ENCODE measurements at regions not wholly inside any gene's neighbourhood (a gene's known extent, or its start where the extent isn't known, plus 50 kb on each side); places are given as distances from the start of the nearest gene placed in this dataset.

DNA sequence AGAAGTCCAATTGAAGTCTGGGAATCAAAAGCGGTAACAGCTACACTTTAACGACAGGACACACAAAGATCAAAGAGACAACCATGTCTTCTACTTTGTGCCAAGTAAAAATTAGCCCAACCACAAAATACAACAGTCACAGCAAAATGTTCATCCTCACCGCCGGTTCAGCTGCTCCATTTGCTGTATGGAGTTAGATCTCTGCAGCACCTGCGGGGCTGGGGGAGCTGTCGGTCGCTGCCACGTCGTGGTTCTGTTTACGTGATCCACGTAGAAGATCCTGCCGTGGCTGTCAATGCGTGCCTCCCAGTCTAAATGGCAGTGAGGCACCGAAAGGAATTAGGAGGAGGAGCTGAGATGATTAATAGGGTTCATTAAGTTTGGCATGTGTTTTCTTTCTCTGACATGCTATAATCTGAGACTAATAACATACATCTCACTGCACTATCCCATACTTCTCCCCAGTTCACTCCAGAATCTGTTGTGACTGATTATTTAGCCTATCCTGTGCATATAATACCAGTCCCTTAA lies 136.5 kb upstream of the STK17B start:
- TF ChIP-seq, protein P1, sequence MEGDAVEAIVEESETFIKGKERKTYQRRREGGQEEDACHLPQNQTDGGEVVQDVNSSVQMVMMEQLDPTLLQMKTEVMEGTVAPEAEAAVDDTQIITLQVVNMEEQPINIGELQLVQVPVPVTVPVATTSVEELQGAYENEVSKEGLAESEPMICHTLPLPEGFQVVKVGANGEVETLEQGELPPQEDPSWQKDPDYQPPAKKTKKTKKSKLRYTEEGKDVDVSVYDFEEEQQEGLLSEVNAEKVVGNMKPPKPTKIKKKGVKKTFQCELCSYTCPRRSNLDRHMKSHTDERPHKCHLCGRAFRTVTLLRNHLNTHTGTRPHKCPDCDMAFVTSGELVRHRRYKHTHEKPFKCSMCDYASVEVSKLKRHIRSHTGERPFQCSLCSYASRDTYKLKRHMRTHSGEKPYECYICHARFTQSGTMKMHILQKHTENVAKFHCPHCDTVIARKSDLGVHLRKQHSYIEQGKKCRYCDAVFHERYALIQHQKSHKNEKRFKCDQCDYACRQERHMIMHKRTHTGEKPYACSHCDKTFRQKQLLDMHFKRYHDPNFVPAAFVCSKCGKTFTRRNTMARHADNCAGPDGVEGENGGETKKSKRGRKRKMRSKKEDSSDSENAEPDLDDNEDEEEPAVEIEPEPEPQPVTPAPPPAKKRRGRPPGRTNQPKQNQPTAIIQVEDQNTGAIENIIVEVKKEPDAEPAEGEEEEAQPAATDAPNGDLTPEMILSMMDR (conservative IDR thresholded peaks at IDR 0.05), result no peak
- no peak overlapping the region for H3K27ac ChIP-seq

GRCh38 chr2:196309691-196310090 lies 138.3 kb upstream of the STK17B start:
- TF ChIP-seq, protein P1 (conservative IDR thresholded peaks at IDR 0.05), result no peak

DNA sequence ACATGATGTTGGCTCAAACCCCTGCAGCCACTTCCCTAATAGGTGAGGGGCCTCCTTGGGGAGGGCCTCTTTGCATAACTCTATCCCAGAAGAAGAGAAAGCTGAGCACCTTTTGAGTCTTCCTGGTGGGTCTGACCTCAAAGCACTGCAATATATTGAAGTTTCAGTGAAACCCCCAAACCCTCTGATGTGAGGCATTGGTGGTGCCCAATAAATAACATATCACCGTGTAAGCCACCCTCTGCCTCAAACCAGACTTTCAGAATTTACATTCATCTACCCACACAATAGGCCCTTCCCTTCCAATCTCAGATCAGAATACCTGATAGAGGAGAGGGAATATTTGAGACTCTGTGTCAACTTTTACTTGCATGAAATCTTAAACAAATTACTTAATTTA lies 142.8 kb upstream of the STK17B start:
- H3K27ac ChIP-seq, result no peak overlapping the region
- TF ChIP-seq, protein P1 (conservative IDR thresholded peaks at IDR 0.05), result no peak

More at GRCh38 chr2:196309691-196310090, 138.3 kb upstream of the STK17B start:
- no peak overlapping the region for H3K27ac ChIP-seq

DNA sequence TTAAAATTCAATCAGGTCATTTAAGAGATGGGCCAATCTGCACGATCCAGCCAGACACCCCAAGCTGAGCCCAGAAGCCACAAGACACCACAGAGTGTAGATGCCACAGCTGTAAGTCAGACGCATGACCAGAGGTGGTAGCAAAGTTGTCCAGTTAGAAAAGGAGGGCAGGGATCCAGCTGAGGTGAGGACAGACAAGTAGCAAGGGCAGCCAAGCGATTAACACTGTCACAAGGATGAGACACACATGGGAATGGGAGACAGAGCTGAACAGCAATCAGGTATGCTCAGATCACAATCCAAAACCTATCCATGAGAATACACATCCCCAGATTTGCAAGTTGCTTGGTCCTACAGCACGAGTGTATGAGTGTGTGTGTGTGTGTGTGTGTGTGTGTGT lies 143.4 kb upstream of the STK17B start:
- no peak overlapping the region for H3K27ac ChIP-seq
- TF ChIP-seq, protein P1 (conservative IDR thresholded peaks at IDR 0.05), result no peak

DNA sequence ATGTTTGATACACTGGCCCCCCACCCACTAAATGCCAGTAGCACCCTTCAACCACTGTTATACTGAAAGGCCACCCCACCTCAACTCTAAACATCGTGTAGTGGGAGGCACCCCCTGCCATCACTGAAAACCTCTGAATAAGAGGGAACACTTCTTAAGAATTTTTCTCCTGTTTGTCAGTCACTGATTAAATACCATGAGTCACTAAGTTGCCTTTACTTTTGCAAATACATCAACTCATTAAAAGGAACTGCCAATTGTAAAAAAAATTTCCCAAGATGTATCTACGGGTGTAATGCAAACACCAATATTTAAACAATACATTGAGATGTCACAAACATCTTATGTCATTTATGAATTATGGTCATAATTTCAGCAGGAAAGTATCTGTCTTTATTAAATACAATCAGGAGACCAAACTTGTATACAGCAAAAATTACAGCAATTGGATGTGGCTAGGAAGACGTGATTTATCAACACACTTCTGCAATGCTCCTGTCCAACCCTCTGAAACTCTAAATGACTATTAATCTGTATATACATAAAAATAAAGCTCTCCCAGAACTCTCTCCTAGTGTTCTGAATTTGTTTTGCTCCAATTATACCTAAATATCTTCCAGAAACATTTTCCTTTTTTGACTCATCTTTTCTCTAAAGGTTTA lies 144.1 kb upstream of the STK17B start:
- TF ChIP-seq, protein P1 (conservative IDR thresholded peaks at IDR 0.05), result no peak
- no peak overlapping the region for H3K27ac ChIP-seq

DNA sequence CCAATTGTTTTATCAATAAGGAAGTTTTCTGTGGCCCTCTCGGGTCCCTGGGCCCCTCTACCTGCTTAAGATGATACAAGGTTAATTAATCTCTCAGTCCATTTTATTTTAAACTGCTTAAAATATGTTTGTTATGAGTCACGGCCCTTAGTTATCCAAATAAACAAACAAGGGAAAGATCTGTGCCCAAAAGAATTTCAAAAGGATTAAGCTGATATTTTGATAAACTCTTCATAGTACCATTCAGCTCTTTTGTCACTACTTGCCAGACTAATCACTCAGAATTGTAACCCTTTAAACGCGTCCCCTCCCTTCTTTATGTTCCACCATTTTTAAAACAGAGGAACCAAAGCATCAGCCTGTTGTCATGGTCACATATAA lies 144.7 kb upstream of the STK17B start:
- H3K27ac ChIP-seq, result no peak overlapping the region

DNA sequence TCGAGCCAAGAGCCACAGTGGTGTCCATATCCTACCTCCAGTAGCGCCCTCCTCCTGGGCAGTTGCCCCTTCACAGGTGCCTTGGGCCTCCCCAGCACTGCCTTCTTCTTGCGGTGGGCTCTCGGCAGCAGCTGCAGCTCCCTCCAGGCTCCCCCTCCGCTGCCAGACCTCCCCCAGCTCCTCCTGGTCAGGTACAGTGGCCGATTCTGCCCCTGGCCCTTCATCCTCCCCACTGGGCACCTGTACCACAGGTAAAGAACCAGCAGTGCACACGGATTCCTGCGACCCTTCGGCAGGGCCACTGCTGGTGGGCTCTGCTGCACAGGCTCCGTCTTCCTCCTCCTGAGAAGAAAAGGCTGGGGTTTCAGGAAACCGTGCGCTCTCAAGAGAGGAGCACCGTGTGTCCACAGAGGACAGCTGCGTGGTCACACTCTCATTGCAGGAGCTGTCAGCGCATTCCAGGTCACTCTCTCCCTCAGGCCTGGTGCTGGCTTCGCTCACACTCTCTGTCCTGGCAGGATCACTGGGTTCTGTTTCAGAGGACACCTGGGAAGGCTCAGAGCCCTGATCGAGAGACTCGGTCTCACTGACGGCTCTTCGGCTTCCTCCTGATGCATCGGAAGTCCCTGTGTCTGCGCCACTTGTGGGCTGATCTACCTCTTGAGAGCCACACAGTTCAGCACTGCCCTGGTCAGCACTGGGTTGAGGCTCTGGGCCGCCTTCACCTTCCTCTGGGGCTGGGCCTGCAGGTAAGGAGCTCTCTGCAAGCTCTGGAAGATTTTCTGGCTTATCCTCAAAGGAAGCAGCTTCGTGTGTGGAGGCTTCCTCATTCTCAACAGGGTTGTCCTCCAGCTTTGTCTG lies 147.4 kb upstream of the STK17B start:
- no peak overlapping the region for H3K27ac ChIP-seq
- TF ChIP-seq, protein P1 (conservative IDR thresholded peaks at IDR 0.05), result no peak

More for the DNA sequence above, 144.7 kb upstream of the STK17B start:
- TF ChIP-seq, protein P1 (conservative IDR thresholded peaks at IDR 0.05), result no peak

Measured in VCaP (cell line).